NCI-H1930 (cell line): ENCODE measurements at regions not wholly inside any gene's neighbourhood (a gene's known extent, or its start where the extent isn't known, plus 50 kb on each side); places are given as distances from the start of the nearest gene placed in this dataset.

ENCODE experiments used
- DNase-seq, 2 experiments: peaks; one replicate each; lab custom pipeline; 2025; lab: John Stamatoyannopoulos, UW

- DNase-seq, result no peak
These were observed 255.6 kb upstream of the CTAGE1 start for GRCh38 chr18:22673182-22673862.

- no peak for DNase-seq
These were observed 256.6 kb upstream of the CTAGE1 start for GRCh38 chr18:22674272-22674671.

GRCh38 chr18:22675006-22675405 lies 257.3 kb upstream of the CTAGE1 start:
- no peak for DNase-seq

- no peak for DNase-seq
These were observed 256.7 kb upstream of the RBBP8 start for GRCh38 chr18:22676423-22676822.

GRCh38 chr18:22678486-22678885 lies 254.6 kb upstream of the RBBP8 start:
- no peak for DNase-seq

GRCh38 chr18:22680944-22681343 lies 252.2 kb upstream of the RBBP8 start:
- DNase-seq, result no peak

GRCh38 chr18:22681908-22682307 lies 251.2 kb upstream of the RBBP8 start:
- DNase-seq, result no peak

- no peak for DNase-seq
These were observed 250.4 kb upstream of the RBBP8 start for GRCh38 chr18:22682720-22683119.

GRCh38 chr18:22683196-22683676 lies 249.9 kb upstream of the RBBP8 start:
- DNase-seq, result no peak

GRCh38 chr18:22683786-22684185 lies 249.3 kb upstream of the RBBP8 start:
- no peak for DNase-seq

GRCh38 chr18:22684268-22684667 lies 248.9 kb upstream of the RBBP8 start:
- DNase-seq, result no peak

- no peak for DNase-seq
These were observed 247.3 kb upstream of the RBBP8 start for GRCh38 chr18:22685788-22686187.

GRCh38 chr18:22687892-22688680 lies 245.0 kb upstream of the RBBP8 start:
- DNase-seq, result no peak

- DNase-seq, result no peak
These were observed 244.1 kb upstream of the RBBP8 start for GRCh38 chr18:22688877-22689496.

GRCh38 chr18:22689712-22690111 lies 243.4 kb upstream of the RBBP8 start:
- no peak for DNase-seq

- no peak for DNase-seq
These were observed 242.6 kb upstream of the RBBP8 start for GRCh38 chr18:22690556-22690955.

GRCh38 chr18:22691946-22692710 lies 241.0 kb upstream of the RBBP8 start:
- no peak for DNase-seq

- no peak for DNase-seq
These were observed 238.2 kb upstream of the RBBP8 start for GRCh38 chr18:22694954-22695353.

GRCh38 chr18:22695674-22696073 lies 237.5 kb upstream of the RBBP8 start:
- no peak for DNase-seq

GRCh38 chr18:22697561-22697960 lies 235.6 kb upstream of the RBBP8 start:
- DNase-seq, result no peak

GRCh38 chr18:22698711-22699110 lies 234.4 kb upstream of the RBBP8 start:
- no peak for DNase-seq

GRCh38 chr18:22699629-22700028 lies 233.5 kb upstream of the RBBP8 start:
- DNase-seq, result no peak
